Karpas-422 (cell line): ENCODE measurements at regions not wholly inside any gene's neighbourhood (a gene's known extent, or its start where the extent isn't known, plus 50 kb on each side); places are given as distances from the start of the nearest gene placed in this dataset.
"Not testable (repeated sequence)": the region's sequence is repeated elsewhere in the genome, so short reads cannot be mapped to it uniquely, and the experiment has no call there.

Experiments used
- DNase-seq: peaks from one replicate; pipeline ENCODE4 v3.0.0-alpha.2; 2015
- H2AFZ ChIP-seq: fragments of 200-600 bp; sonication (generic); 2 replicates; pipeline ENCODE4 v1.6.1; 2014; ENCODE audit warnings: antibody characterized with exemption, low read length, mixed read lengths
- H3K27ac ChIP-seq: fragments of 200-600 bp; sonication (generic); 2 replicates; pipeline ENCODE4 v1.5.1; 2014; ENCODE audit warnings: mild to moderate bottlenecking, low read length, moderate library complexity
- H3K27me3 ChIP-seq: fragments of 200-600 bp; sonication (generic); 2 replicates; pipeline ENCODE4 v1.6.1; 2014; ENCODE audit warnings: low read length, mixed read lengths
- H3K36me3 ChIP-seq: fragments of 200-600 bp; sonication (generic); 2 replicates; pipeline ENCODE4 v1.6.1; 2014; ENCODE audit warnings: low read length, mixed read lengths; ENCODE audit not compliant: insufficient read depth
- H3K4me1 ChIP-seq: fragments of 200-600 bp; sonication (generic); 2 replicates; pipeline ENCODE4 v1.6.1; 2014; ENCODE audit warnings: mild to moderate bottlenecking, low read length, mixed read lengths
- H3K4me2 ChIP-seq: fragments of 200-600 bp; sonication (generic); 2 replicates; pipeline ENCODE4 v1.6.1; 2014; ENCODE audit warnings: low read length, low read depth, mild to moderate bottlenecking; ENCODE audit not compliant: poor library complexity, severe bottlenecking
- H3K4me3 ChIP-seq: fragments of 200-600 bp; sonication (generic); 2 replicates; pipeline ENCODE4 v1.5.1; 2014; ENCODE audit warnings: mild to moderate bottlenecking, antibody characterized with exemption, low read length, mixed read lengths
- H3K79me2 ChIP-seq: fragments of 200-600 bp; sonication (generic); 2 replicates; pipeline ENCODE4 v1.6.1; 2014; ENCODE audit warnings: mild to moderate bottlenecking, low read length, mixed read lengths
- H3K9ac ChIP-seq: fragments of 200-600 bp; sonication (generic); 2 replicates; pipeline ENCODE4 v1.6.0; 2014; ENCODE audit warnings: low read length
- H3K9me2 ChIP-seq: fragments of 200-600 bp; sonication (generic), shearing (Covaris generic); replicated peaks from 2 replicates; pipeline ENCODE4 v1.6.0; 2014; ENCODE audit warnings: mild to moderate bottlenecking, low read length, moderate library complexity; ENCODE audit not compliant: insufficient read depth
- H3K9me3 ChIP-seq: fragments of 300-700, 200-600 bp; sonication (generic); 2 replicates; pipeline ENCODE4 v1.6.1; 2014; ENCODE audit warnings: low read length, mixed read lengths
- H4K20me1 ChIP-seq: fragments of 200-600 bp; sonication (generic); 2 replicates; pipeline ENCODE4 v1.6.1; 2014; ENCODE audit warnings: mild to moderate bottlenecking, antibody characterized with exemption, low read length, low read depth; ENCODE audit not compliant: insufficient read depth

DNA sequence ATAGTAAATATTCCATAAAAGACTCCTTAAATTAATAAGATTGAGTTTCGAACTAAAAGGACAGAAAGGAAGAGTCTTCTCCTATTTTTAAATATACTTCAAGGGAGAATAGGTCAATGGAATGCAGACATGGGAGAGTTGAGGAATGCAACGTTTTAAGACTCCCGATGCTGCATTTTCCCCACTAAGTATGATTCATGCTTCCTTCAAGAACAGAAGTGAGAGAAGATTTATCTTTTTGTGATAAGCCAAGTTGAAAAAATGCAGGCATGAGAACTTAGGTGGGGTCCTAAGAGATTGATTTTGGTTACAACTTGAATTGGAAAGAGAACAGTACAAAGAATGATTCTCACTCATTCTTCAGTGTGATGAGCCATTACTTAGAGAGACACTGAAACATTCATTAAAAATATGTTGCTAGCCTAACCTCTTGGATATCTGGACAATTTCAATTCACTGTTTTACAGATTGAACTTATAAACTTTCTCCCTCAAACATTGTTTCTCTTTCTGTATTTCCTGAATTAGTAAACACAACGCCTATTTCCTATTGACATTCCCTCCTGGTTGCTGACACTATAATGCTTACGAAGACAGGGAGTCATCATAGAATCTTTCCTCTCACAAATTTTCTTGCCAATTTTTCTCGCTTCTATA lies 1666.1 kb upstream of the WWC1 start:
- Histone ChIP-seq H3K4me2 (no peak overlapping the region), H3K79me2 (no peaks in the 10 kb centered on the region), H3K27ac (no peak overlapping the region), H4K20me1 (no peaks in the 10 kb centered on the region), H3K36me3 (no peaks in the 10 kb centered on the region), H3K4me3 (no peak overlapping the region), H2AFZ (no peak overlapping the region), H3K27me3 (no peaks in the 10 kb centered on the region), H3K9ac (no peak overlapping the region), H3K9me2 (no peaks in the 10 kb centered on the region), H3K9me3 (peaks cover 27% of the 10 kb centered on the region), H3K4me1 (no peaks in the 10 kb centered on the region)
- DNase-seq = no peak

- no peaks in the 10 kb centered on the region for H4K20me1 ChIP-seq
- H2AFZ ChIP-seq = no peak overlapping the region
- no peaks in the 10 kb centered on the region for H3K36me3 ChIP-seq
- 0 out of 2 replicates have a peak, but pooled peaks cover 2% of the 10 kb centered on the region for H3K9me2 ChIP-seq
- no peaks in the 10 kb centered on the region for H3K27me3 ChIP-seq
- no peaks in the 10 kb centered on the region for H3K4me1 ChIP-seq
- H3K4me3 ChIP-seq = no peak overlapping the region
- DNase-seq = no peak
- H3K9me3 ChIP-seq = peaks cover 5% of the 10 kb centered on the region
- H3K4me2 ChIP-seq = no peak overlapping the region
- no peak overlapping the region for H3K9ac ChIP-seq
- no peak overlapping the region for H3K27ac ChIP-seq
- no peaks in the 10 kb centered on the region for H3K79me2 ChIP-seq
Measured at GRCh38 chr5:166637295-166637694, 1654.2 kb upstream of the WWC1 start.

- H3K9me2 ChIP-seq = 0 out of 2 replicates have a peak, but pooled peaks cover 2% of the 10 kb centered on the region
- no peak overlapping the region for H3K4me3 ChIP-seq
- H3K4me1 ChIP-seq = no peaks in the 10 kb centered on the region
- DNase-seq = no peak
- H3K4me2 ChIP-seq = no peak overlapping the region
- no peaks in the 10 kb centered on the region for H3K27me3 ChIP-seq
- no peaks in the 10 kb centered on the region for H4K20me1 ChIP-seq
- H3K9me3 ChIP-seq = peaks cover 8% of the 10 kb centered on the region
- no peak overlapping the region for H3K9ac ChIP-seq
- H2AFZ ChIP-seq = no peak overlapping the region
- no peaks in the 10 kb centered on the region for H3K36me3 ChIP-seq
- no peaks in the 10 kb centered on the region for H3K79me2 ChIP-seq
- H3K27ac ChIP-seq = no peak overlapping the region
Measured at GRCh38 chr5:166639151-166639550, 1652.3 kb upstream of the WWC1 start.

DNA sequence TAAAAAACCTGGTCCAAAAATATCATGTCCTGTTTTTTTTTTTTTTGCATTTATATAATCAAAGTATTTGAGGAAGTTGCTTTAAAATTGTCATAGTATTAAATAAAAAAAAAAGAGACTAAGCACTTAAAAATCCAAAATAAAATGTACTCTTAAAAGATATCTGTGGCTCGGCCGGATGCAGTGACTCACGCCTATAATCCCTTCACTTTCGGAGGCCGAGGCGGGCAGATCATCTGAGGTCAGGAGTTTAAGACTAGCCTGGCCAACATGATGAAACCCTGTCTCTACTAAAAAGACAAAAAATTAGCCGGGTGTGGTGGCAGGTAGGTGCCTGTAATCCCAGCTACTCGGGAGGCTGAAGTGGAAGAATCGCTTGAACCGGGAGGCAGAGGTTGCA lies 1651.3 kb upstream of the WWC1 start:
- H3K4me3 ChIP-seq, DNase-seq, H3K27me3 ChIP-seq, H4K20me1 ChIP-seq, H3K36me3 ChIP-seq, H2AFZ ChIP-seq, H3K4me1 ChIP-seq, H3K9me2 ChIP-seq, H3K79me2 ChIP-seq, H3K27ac ChIP-seq, H3K4me2 ChIP-seq, H3K9ac ChIP-seq: not testable (repeated sequence)
- peaks cover 11% of the 10 kb centered on the region for H3K9me3 ChIP-seq

GRCh38 chr5:166648736-166649135 lies 1642.7 kb upstream of the WWC1 start:
- peaks cover 14% of the 10 kb centered on the region for H3K9me3 ChIP-seq
- H3K9ac ChIP-seq = no peak overlapping the region
- H3K4me2 ChIP-seq = no peak overlapping the region
- no peaks in the 10 kb centered on the region for H3K79me2 ChIP-seq
- no peak overlapping the region for H3K4me3 ChIP-seq
- H4K20me1 ChIP-seq = no peaks in the 10 kb centered on the region
- H3K4me1 ChIP-seq = no peaks in the 10 kb centered on the region
- no peak overlapping the region for H3K27ac ChIP-seq
- no peak overlapping the region for H2AFZ ChIP-seq
- no peaks in the 10 kb centered on the region for H3K27me3 ChIP-seq
- no peaks in the 10 kb centered on the region for H3K36me3 ChIP-seq
- no peak for DNase-seq
- H3K9me2 ChIP-seq = no peaks in the 10 kb centered on the region

DNA sequence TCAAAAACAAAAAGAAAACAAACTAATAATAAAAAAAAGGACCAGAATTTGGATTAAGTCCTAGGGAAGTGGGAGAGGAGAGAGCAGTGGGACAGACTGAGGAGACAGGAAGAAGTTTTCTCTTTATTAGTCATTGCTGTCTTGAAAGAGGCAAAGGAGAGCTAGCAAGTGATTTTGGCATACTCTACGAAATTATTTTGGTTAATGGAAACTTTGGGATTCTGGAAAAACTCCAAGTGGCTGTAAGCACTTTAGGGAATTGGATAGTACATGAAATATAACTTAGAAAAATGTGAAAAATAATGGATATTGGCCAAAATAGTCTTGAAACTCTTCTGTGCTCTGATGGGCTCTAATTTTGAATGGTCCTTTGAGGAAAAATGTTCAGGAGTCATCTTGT lies 1641.8 kb upstream of the WWC1 start:
- no peaks in the 10 kb centered on the region for H3K27me3 ChIP-seq
- H4K20me1 ChIP-seq = no peaks in the 10 kb centered on the region
- no peak overlapping the region for H2AFZ ChIP-seq
- DNase-seq = no peak
- no peak overlapping the region for H3K9ac ChIP-seq
- no peak overlapping the region for H3K27ac ChIP-seq
- H3K79me2 ChIP-seq = no peaks in the 10 kb centered on the region
- H3K4me1 ChIP-seq = no peaks in the 10 kb centered on the region
- H3K9me3 ChIP-seq = peaks cover 11% of the 10 kb centered on the region
- no peak overlapping the region for H3K4me3 ChIP-seq
- H3K4me2 ChIP-seq = no peak overlapping the region
- no peaks in the 10 kb centered on the region for H3K36me3 ChIP-seq
- no peaks in the 10 kb centered on the region for H3K9me2 ChIP-seq

DNA sequence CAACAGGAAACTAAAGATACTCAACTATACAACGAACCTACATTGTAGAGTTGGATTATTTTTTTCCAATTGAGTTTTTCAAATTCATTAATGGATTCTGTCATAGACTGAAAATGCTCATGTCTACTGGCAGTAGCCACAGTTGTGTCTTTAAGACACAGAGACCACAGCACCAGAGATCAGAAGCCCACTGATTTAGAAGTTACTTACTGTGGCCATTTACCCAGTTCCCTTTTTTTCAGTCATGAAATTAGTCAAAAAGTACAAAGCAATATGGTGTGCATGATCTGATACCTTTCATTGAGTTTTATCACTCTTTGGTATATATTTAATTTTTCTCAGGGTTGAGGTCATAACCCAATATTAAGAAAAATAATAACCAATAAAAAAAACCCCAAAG lies 1640.2 kb upstream of the WWC1 start:
- H3K27ac ChIP-seq = no peak overlapping the region

GRCh38 chr5:166671811-166672210 lies 1619.6 kb upstream of the WWC1 start:
- H3K9ac ChIP-seq = no peak overlapping the region
- DNase-seq = no peak
- no peak overlapping the region for H3K27ac ChIP-seq
- no peak overlapping the region for H3K4me3 ChIP-seq
- no peak overlapping the region for H2AFZ ChIP-seq
- H3K4me2 ChIP-seq = no peak overlapping the region
- H3K4me1 ChIP-seq = no peaks in the 10 kb centered on the region
- H4K20me1 ChIP-seq = no peaks in the 10 kb centered on the region
- H3K79me2 ChIP-seq = no peaks in the 10 kb centered on the region
- no peaks in the 10 kb centered on the region for H3K36me3 ChIP-seq
- H3K9me2 ChIP-seq = no peaks in the 10 kb centered on the region
- H3K9me3 ChIP-seq = peaks cover 25% of the 10 kb centered on the region
- no peaks in the 10 kb centered on the region for H3K27me3 ChIP-seq

More for the DNA sequence above, 1640.2 kb upstream of the WWC1 start:
- H4K20me1 ChIP-seq = no peaks in the 10 kb centered on the region
- DNase-seq = no peak
- H3K36me3 ChIP-seq = no peaks in the 10 kb centered on the region
- no peaks in the 10 kb centered on the region for H3K4me1 ChIP-seq
- H3K4me3 ChIP-seq = no peak overlapping the region
- no peak overlapping the region for H2AFZ ChIP-seq
- H3K4me2 ChIP-seq = no peak overlapping the region
- no peak overlapping the region for H3K9ac ChIP-seq
- no peaks in the 10 kb centered on the region for H3K27me3 ChIP-seq
- H3K9me3 ChIP-seq = peaks cover 17% of the 10 kb centered on the region
- no peaks in the 10 kb centered on the region for H3K9me2 ChIP-seq
- H3K79me2 ChIP-seq = no peaks in the 10 kb centered on the region
